GM06990 (cell line): ENCODE measurements at regions not wholly inside any gene's neighbourhood (a gene's known extent, or its start where the extent isn't known, plus 50 kb on each side); places are given as distances from the start of the nearest gene placed in this dataset.

Experiments used
- DNase-seq: peaks from one replicate; pipeline ENCODE4 v3.0.0-alpha.2; 2011; ENCODE audit not compliant: insufficient read length; ENCODE audit errors: extremely low read depth
- H3K27me3 ChIP-seq: replicated peaks from 2 replicates; pipeline ENCODE4 v1.6.0; 2011; ENCODE audit warnings: low read length; ENCODE audit not compliant: control insufficient read depth, insufficient read depth
- H3K36me3 ChIP-seq: 2 replicates; pipeline ENCODE4 v1.5.1; 2011; ENCODE audit warnings: low read length; ENCODE audit not compliant: control insufficient read depth, insufficient read depth
- H3K4me3 ChIP-seq: replicated peaks from 2 replicates; pipeline ENCODE4 v1.5.1; 2011; ENCODE audit warnings: low read depth, mild to moderate bottlenecking, control low read depth, low read length
- CTCF ChIP-seq: IDR thresholded peaks from 2 replicates; pipeline ENCODE4 v1.5.1; 2011; ENCODE audit warnings: low read length, control low read depth, mild to moderate bottlenecking, inconsistent platforms; ENCODE audit not compliant: insufficient read depth, poor library complexity, severe bottlenecking

DNA sequence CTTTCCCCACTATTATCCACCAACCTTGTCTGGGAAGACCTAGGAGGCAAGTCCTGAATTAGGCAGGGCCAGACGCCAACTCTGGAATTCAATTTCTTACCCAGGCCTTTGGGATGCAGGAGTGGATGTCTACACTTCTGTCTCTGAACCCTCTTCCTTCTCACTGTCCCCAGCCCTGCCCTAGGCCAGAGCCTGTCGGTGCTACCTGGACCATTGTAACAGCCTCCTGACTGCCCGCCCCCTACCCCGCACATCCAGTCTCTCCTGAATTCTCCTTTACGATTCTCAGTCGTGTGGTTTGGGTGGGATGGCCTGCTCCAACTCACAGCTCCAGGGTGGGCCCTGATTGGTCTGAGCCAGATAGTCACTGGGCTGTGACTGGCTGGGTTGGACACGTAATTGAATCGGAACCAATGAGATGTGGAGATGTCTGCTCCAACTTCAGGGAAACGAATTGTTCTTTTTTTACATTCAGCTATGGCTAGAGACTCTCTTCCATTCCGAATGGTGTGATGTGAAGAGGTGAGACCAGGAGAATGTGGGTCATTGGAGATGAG, 304.6 kb downstream of the PTPRU start:
- no peak overlapping the region for H3K4me3 ChIP-seq
- no peaks in the 10 kb centered on the region; the same call in none of the 2 replicates for H3K27me3 ChIP-seq
- no peak for TF ChIP-seq CTCF
- no peaks in the 10 kb centered on the region for H3K36me3 ChIP-seq
- no peak for DNase-seq

- no peak for DNase-seq
- H3K4me3 ChIP-seq, result no peak overlapping the region
- TF ChIP-seq CTCF, result no peak
- no peaks in the 10 kb centered on the region for H3K36me3 ChIP-seq
- no peaks in the 10 kb centered on the region; the same call in none of the 2 replicates for H3K27me3 ChIP-seq
Measured at GRCh38 chr1:29539971-29540370, 303.6 kb downstream of the PTPRU start.

- TF ChIP-seq CTCF, result no peak
- H3K27me3 ChIP-seq, result no peaks in the 10 kb centered on the region; the same call in 1 of the 2 replicates
- no peaks in the 10 kb centered on the region for H3K36me3 ChIP-seq
- no peak for DNase-seq
- no peak overlapping the region for H3K4me3 ChIP-seq
Measured at GRCh38 chr1:29538586-29538985, 302.3 kb downstream of the PTPRU start.

DNA sequence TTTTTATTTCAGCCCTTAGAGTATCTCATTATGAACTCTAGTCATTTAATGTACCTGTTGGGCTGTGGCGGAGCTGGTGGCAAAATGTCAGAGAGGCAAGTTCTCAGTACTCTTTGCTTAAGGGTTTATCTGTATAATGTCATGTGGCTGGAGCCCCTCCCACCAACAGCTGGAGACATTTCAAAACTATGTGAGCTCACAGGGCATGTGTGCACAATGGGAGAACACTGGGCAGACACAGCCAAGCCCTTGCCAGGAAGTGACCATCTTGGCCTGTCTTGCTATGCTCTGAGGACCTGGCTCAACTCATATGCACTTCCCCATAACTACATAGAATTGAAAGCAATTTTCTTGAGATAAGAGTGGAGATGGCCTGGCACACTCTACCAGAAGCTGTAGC, 296.4 kb downstream of the PTPRU start:
- no peaks in the 10 kb centered on the region for H3K27me3 ChIP-seq
- no peak overlapping the region for H3K4me3 ChIP-seq
- no peak for DNase-seq
- no peak for TF ChIP-seq CTCF
- H3K36me3 ChIP-seq, result no peaks in the 10 kb centered on the region

- Histone ChIP-seq H3K27me3 (no peaks in the 10 kb centered on the region), H3K4me3 (no peak overlapping the region), H3K36me3 (no peaks in the 10 kb centered on the region)
- TF ChIP-seq CTCF, result no peak
- no peak for DNase-seq
Measured at GRCh38 chr1:29532285-29532684, 296.0 kb downstream of the PTPRU start.

DNA sequence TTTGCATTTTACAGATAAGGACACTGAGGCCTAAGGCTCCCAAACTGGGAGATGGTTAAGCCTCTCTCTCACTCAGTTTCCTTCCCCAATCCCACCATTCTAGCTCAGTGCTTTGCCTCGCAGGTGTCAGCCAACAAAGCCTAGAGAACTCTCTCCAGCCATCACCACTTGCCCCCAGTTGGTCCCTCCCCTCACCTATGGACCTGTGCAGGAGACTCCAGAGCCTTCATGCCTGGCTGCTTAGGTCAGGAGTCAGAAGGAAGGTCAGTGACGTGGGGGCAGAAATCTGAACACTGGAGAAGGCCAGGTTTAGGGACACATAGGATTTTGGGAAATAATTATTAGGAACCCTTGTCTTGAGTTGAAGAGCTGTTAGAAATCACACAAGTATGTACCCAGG, 295.3 kb downstream of the PTPRU start:
- no peaks in the 10 kb centered on the region for H3K27me3 ChIP-seq
- H3K36me3 ChIP-seq, result no peaks in the 10 kb centered on the region
- DNase-seq, result no peak
- TF ChIP-seq CTCF, result no peak
- no peak overlapping the region for H3K4me3 ChIP-seq
